WERI-Rb-1 (cell line): ENCODE measurements at regions not wholly inside any gene's neighbourhood (a gene's known extent, or its start where the extent isn't known, plus 50 kb on each side); places are given as distances from the start of the nearest gene placed in this dataset.

Experiments
- DNase-seq: peaks from one replicate; pipeline ENCODE4 v3.0.0-alpha.2; 2020
- H3K27ac ChIP-seq: fragments of 250-450 bp; sonication (Bioruptor Pico); 2 replicates; pipeline ENCODE4 v1.5.1; 2020; ENCODE audit warnings: mild to moderate bottlenecking, moderate library complexity
- H3K27me3 ChIP-seq: fragments of 250-450 bp; sonication (Bioruptor Pico); 2 replicates; pipeline ENCODE4 v1.5.1; 2021; ENCODE audit warnings: mild to moderate bottlenecking, low read depth, moderate library complexity; ENCODE audit not compliant: insufficient read depth, severe bottlenecking
- H3K36me3 ChIP-seq: fragments of 250-450 bp; sonication (Bioruptor Pico); 2 replicates; pipeline ENCODE4 v1.5.1; 2020; ENCODE audit warnings: mild to moderate bottlenecking, moderate library complexity
- H3K4me3 ChIP-seq: 2 replicates; pipeline ENCODE4 v1.5.1; 2011; ENCODE audit warnings: low read depth, mild to moderate bottlenecking, control low read depth, low read length
- H3K9me3 ChIP-seq: fragments of 250-450 bp; sonication (Bioruptor Pico); 2 replicates; pipeline ENCODE4 v1.5.1; 2021; ENCODE audit warnings: mild to moderate bottlenecking, moderate library complexity; ENCODE audit not compliant: severe bottlenecking
- TF ChIP-seq, protein P1 (sequence below): IDR thresholded peaks from 2 replicates; pipeline ENCODE4 v1.5.1; 2011; ENCODE audit warnings: low read depth, mild to moderate bottlenecking, control low read depth, inconsistent platforms, low read length

DNA sequence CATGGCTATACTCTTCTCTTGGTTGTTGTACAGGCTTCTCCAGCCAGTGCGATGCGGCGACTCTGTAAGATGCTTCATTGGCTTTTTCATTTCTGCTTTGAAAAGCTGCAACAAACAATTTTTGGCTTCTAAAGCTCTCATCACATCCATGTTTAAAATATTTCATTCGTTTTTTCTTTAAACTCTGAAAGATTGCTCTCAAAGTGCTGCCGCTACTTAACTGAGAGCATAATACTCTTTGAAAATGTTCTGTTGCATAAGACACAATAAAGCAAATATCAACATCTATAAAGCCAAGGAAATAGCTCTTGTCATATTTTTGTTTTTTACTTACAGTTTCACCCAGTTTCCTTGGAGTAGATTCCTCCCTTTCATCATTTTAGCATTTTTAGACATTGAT, 468.3 kb downstream of the TBC1D22A start:
- TF ChIP-seq, protein P1, sequence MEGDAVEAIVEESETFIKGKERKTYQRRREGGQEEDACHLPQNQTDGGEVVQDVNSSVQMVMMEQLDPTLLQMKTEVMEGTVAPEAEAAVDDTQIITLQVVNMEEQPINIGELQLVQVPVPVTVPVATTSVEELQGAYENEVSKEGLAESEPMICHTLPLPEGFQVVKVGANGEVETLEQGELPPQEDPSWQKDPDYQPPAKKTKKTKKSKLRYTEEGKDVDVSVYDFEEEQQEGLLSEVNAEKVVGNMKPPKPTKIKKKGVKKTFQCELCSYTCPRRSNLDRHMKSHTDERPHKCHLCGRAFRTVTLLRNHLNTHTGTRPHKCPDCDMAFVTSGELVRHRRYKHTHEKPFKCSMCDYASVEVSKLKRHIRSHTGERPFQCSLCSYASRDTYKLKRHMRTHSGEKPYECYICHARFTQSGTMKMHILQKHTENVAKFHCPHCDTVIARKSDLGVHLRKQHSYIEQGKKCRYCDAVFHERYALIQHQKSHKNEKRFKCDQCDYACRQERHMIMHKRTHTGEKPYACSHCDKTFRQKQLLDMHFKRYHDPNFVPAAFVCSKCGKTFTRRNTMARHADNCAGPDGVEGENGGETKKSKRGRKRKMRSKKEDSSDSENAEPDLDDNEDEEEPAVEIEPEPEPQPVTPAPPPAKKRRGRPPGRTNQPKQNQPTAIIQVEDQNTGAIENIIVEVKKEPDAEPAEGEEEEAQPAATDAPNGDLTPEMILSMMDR: no peak
- H3K9me3 ChIP-seq: peaks cover 4% of the 10 kb centered on the region
- H3K27me3 ChIP-seq: no peaks in the 10 kb centered on the region
- no peak overlapping the region for H3K27ac ChIP-seq
- no peak overlapping the region for H3K4me3 ChIP-seq
- no peak for DNase-seq
- no peaks in the 10 kb centered on the region for H3K36me3 ChIP-seq

DNA sequence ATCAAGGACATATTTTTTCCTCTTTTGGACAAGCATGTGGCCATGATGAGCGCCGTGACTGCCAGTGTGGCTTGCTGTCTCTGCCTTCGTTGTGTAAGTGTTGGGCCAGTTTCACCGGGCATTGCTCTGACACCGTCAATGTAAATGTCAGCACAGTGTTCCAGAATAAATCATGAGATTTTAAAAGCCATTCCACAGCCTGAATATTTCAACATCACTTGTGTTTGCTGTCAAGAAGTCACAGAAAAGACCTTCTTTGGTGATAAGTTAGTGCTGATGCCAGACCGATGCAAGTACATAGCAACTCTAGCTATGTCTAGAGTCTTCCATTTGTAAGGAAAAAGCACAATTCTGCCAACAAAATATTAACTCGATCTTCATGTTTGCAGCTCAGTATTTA, 467.8 kb downstream of the TBC1D22A start:
- Histone ChIP-seq H3K4me3 (no peak overlapping the region), H3K27ac (no peak overlapping the region), H3K36me3 (no peaks in the 10 kb centered on the region), H3K9me3 (peaks cover 4% of the 10 kb centered on the region), H3K27me3 (no peaks in the 10 kb centered on the region)
- no peak for DNase-seq
- TF ChIP-seq, protein P1: no peak

DNA sequence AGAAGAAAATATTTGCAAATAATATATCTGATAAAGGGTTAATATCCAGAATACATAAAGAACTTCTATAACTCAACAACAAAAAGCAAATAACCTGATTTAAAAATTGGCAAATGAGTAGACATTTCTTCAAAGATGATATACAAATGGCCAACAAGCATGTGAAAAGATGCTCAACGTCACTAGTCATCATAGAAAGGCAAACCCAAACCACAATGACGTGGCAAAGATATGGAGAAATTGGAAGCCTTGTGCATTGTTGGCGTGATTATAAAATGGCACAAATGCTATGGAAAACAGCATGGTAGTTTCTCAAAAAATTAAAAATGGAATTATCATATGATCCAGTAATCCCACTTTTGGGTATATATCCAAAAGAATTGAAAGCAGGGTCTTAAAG, 466.3 kb downstream of the TBC1D22A start:
- Histone ChIP-seq H3K27ac (no peak overlapping the region), H3K27me3 (no peaks in the 10 kb centered on the region), H3K4me3 (no peak overlapping the region), H3K9me3 (peaks cover 4% of the 10 kb centered on the region), H3K36me3 (no peaks in the 10 kb centered on the region)
- DNase-seq: no peak
- TF ChIP-seq, protein P1: no peak

DNA sequence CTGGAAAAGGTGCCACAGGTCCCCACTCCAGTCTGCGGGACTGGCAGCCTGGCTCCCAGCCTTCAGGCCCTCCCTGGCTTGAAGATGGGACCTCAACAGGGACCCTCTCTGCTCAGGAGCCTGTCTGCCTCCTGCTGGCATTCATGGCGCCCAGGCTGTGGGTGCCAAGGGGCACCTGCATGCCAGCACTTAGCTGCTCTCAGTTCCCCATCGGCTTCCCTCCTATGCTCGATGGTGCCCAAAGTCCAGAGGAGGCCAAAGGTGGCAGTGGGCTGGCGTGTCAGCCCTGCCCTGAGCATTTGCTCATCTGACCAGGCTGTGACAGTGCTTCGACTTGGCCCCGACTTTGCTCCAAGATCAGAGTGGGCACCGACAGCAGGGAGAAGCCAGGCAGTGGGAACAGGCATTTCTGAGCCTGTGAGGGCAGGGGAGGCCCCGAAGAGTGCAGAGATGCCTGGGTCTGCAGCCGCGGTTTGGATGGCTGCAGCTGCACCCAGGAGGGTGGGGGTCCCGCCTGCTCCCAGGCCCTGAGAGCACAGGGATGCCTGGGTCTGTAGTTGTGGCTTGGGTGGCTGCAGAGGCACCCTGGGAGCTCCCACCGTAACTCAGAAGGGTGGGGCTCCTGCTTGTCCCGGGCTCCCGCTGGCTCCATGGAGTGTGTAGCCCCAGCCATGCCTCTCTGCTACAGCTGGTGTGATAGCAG, 463.6 kb downstream of the TBC1D22A start:
- Histone ChIP-seq H3K36me3 (no peaks in the 10 kb centered on the region), H3K27me3 (no peaks in the 10 kb centered on the region), H3K4me3 (no peak overlapping the region), H3K9me3 (no peaks in the 10 kb centered on the region), H3K27ac (no peak overlapping the region)
- TF ChIP-seq, protein P1: no peak
- DNase-seq: no peak

DNA sequence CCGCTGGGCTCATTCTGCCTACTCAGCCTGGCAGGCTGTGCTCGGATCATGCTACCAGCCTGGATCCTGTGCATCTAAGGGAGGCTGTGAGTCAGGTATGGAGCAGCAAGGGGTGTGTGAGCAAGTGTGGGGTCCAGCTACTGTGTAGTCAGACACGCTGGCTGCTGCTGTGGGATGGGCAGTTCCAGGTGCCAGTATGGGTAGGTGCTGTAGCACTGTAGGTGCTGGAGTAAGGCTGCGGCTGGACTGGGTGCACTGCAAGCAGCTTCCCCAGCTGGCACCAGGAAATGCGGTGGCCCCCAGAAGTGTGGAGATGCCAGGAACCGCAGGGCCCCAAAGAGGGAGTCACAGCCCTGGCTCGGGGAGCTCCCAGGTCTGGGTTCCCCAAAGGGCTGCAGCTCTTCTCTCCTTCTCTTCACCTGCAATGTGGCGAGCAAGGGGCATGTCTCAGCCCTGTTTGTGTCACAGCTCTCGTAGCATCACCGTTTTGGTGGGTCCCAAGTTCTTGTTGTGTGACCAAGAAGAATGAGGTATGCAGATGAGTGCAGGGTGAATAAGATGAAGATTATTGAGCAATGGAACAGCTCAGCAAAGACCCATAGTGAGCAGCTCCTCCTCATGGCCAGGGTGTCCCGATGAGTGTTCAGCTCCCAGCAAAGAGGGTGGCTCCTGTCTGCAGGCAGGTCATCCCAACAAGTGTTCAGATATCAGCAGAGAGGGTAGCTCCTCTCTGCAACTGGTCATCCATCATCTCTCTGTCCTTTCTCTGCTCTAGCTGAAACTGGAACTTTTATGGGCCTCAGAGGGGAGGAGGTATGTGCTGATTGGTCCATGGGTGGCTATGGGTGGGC, 462.9 kb downstream of the TBC1D22A start:
- H3K36me3 ChIP-seq: no peaks in the 10 kb centered on the region
- H3K4me3 ChIP-seq: no peak overlapping the region
- no peaks in the 10 kb centered on the region for H3K27me3 ChIP-seq
- no peak overlapping the region for H3K27ac ChIP-seq
- H3K9me3 ChIP-seq: no peaks in the 10 kb centered on the region
- no peak for DNase-seq
- TF ChIP-seq, protein P1: no peak
